Psoas muscle (tissue), 7 donors: ENCODE measurements at regions not wholly inside any gene's neighbourhood (a gene's known extent, or its start where the extent isn't known, plus 50 kb on each side); places are given as distances from the start of the nearest gene placed in this dataset.

Experiments
- ATAC-seq, 4 donors: fragments of 200-7000 bp; cut with Tn5 transposase; one replicate each; pipeline ENCODE4 v1.9.1; 2020; ENCODE audit warnings: moderate library complexity in 3 of 4, mild to moderate bottlenecking in 2 of 4
- DNase-seq, 2 donors: peaks; one replicate each; pipeline ENCODE4 v3.0.0-alpha.2; 2020
- H3K27ac ChIP-seq: fragments of 200-600 bp; one replicate; pipeline ENCODE4 v1.8.0; 2022
- H3K27me3 ChIP-seq, 3 donors: fragments of 200-600 bp in 1 of 3; one replicate each; pipeline versions ENCODE4 v1.6.1 to v1.8.0; 2013 to 2022; ENCODE audit warnings: low read length in 2 of 3, mild to moderate bottlenecking in 2 of 3, moderate library complexity in 1 of 3; ENCODE audit not compliant: insufficient read depth in 3 of 3
- H3K36me3 ChIP-seq, 2 donors: fragments of 200-600 bp in 1 of 2; one replicate each; pipeline versions ENCODE4 v1.6.1 to v1.8.0; 2013 to 2022; ENCODE audit warnings: low read depth in 1 of 2, mild to moderate bottlenecking in 1 of 2, moderate library complexity in 1 of 2; ENCODE audit not compliant: insufficient read depth in 1 of 2
- H3K4me1 ChIP-seq: fragments of 200-600 bp; one replicate; pipeline ENCODE4 v1.8.0; 2022
- H3K4me3 ChIP-seq: fragments of 200-600 bp; one replicate; pipeline ENCODE4 v1.8.0; 2022; ENCODE audit warnings: mild to moderate bottlenecking
- H3K9me3 ChIP-seq: fragments of 200-600 bp; one replicate; pipeline ENCODE4 v1.8.0; 2022
- WGBS, 3 donors: extraction: QIAGEN DNeasy Blood & Tissue Kit; methylation state at CpG; one replicate each; pipeline versions ENCODE4 v1.1.6 to v1.1.7; 2013; 5-methylcytosine and 5-hydroxymethylcytosine counted together
- intact Hi-C, 2 donors: fragments of 100-400 bp; cut with DNase I; formaldehyde crosslinking; loops; one replicate each; pipeline versions ENCODE4 v1.11.0 to v1.14.2; 2022
- TF ChIP-seq, protein P1 (sequence below): fragments of 200-600 bp; IDR thresholded peaks from one replicate; pipeline ENCODE4 v1.8.0; 2022; ENCODE audit warnings: antibody characterized with exemption
- donor health status: healthy with polysubstance abuse.
- donor health status: DM: no; HTN: no; CAD: no; lungs with moderate emphysema.
- donor health status: Bipolar disorder and iron deficiency.
- donor health status: healthy.
- donor health status: DM: yes; HTN: yes; CAD: no.
- donor health status: DM: no; HTN: no; CAD: no.
- donor health status: DM: yes; HTN: yes; CAD: no.

DNA sequence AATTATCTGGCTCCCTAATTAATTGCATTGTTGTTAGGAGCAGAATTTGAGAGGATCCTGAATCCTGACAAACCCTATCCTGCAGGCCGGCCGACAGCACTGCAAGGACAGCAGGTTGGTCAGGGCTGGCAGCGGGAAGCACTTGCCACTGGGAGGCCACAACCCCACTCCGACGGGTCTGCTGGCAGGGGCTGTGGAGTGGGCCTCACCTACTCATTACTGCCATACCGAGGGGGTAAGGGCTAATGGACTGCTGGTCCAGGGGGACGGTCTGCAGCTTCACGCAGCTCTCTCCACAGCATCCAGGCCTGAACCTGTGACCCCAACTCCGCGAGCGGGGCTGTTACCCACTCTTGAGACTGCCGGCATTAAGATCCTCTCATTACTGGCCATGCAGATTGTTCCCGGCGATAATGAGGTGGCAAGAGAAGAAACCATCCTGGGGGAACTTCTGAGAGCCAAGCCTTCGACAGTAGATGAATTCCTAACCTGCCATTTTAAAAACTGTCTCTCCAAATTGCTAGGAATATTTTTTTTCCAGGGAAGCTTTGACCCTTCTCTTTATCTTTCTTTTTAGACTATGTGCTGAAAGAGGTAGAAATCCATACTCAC is 501.3 kb downstream of the OMA1 start:
- H3K27ac ChIP-seq, result no peak overlapping the region
- no peaks in the 10 kb centered on the region for H3K36me3 ChIP-seq
- H3K9me3 ChIP-seq, result no peaks in the 10 kb centered on the region
- no peak for DNase-seq
- H3K4me1 ChIP-seq, result no peaks in the 10 kb centered on the region
- TF ChIP-seq, protein P1, sequence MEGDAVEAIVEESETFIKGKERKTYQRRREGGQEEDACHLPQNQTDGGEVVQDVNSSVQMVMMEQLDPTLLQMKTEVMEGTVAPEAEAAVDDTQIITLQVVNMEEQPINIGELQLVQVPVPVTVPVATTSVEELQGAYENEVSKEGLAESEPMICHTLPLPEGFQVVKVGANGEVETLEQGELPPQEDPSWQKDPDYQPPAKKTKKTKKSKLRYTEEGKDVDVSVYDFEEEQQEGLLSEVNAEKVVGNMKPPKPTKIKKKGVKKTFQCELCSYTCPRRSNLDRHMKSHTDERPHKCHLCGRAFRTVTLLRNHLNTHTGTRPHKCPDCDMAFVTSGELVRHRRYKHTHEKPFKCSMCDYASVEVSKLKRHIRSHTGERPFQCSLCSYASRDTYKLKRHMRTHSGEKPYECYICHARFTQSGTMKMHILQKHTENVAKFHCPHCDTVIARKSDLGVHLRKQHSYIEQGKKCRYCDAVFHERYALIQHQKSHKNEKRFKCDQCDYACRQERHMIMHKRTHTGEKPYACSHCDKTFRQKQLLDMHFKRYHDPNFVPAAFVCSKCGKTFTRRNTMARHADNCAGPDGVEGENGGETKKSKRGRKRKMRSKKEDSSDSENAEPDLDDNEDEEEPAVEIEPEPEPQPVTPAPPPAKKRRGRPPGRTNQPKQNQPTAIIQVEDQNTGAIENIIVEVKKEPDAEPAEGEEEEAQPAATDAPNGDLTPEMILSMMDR, result no peak
- no peaks in the 10 kb centered on the region for H3K27me3 ChIP-seq
- intact Hi-C loops, result loop anchor here (5.0 to 10.0 kb wide), 4 partner anchors 620 to 1213 kb away; partner anchors contain the start of gene DAB1 (in 2 of the 2)
- no peak overlapping the region for H3K4me3 ChIP-seq
- no peak for ATAC-seq
- 78 to 87% (median 86%) methylated on average over 15 of the region's 15 CpGs for WGBS, 3 donors

- Histone ChIP-seq H3K4me1 (no peaks in the 10 kb centered on the region), H3K36me3 (no peaks in the 10 kb centered on the region), H3K9me3 (no peaks in the 10 kb centered on the region), H3K27ac (no peak overlapping the region), H3K4me3 (no peak overlapping the region), H3K27me3 (no peaks in the 10 kb centered on the region)
- WGBS, 3 donors, result 53 to 67% (median 64%) methylated on average over 2 of the region's 2 CpGs
- TF ChIP-seq, protein P1, result no peak
- intact Hi-C loops, result loop anchor here in 1 of 2 donors (10.0 kb wide), 2 partner anchors 617 to 1207 kb away; partner anchors contain the start of gene DAB1
- no peak for DNase-seq
- no peak for ATAC-seq
These were observed 504.9 kb downstream of the OMA1 start for GRCh38 chr1:58041621-58042020.

- intact Hi-C loops, result no loop called here
These were observed 508.0 kb downstream of the OMA1 start for GRCh38 chr1:58038574-58038973.

GRCh38 chr1:58035523-58035922 is 511.0 kb downstream of the OMA1 start:
- intact Hi-C loops, result no loop called here
- Histone ChIP-seq H3K27me3 (no peaks in the 10 kb centered on the region), H3K36me3 (no peaks in the 10 kb centered on the region), H3K4me3 (no peak overlapping the region), H3K9me3 (no peaks in the 10 kb centered on the region), H3K4me1 (no peaks in the 10 kb centered on the region), H3K27ac (no peak overlapping the region)
- DNase-seq, result no peak
- no peak for ATAC-seq
- TF ChIP-seq, protein P1, result no peak
- WGBS, 3 donors, result 62 to 73% (median 71%) methylated on average over 2 of the region's 2 CpGs

More at GRCh38 chr1:58038574-58038973, 508.0 kb downstream of the OMA1 start:
- WGBS, 3 donors, result 95% methylated on average over 3 of the region's 3 CpGs
- ATAC-seq (no peak), DNase-seq (no peak)
- no peaks in the 10 kb centered on the region for H3K27me3 ChIP-seq
- no peaks in the 10 kb centered on the region for H3K9me3 ChIP-seq
- H3K4me3 ChIP-seq, result no peak overlapping the region
- no peak overlapping the region for H3K27ac ChIP-seq
- TF ChIP-seq, protein P1, result no peak
- no peaks in the 10 kb centered on the region for H3K4me1 ChIP-seq
- H3K36me3 ChIP-seq, result no peaks in the 10 kb centered on the region

DNA sequence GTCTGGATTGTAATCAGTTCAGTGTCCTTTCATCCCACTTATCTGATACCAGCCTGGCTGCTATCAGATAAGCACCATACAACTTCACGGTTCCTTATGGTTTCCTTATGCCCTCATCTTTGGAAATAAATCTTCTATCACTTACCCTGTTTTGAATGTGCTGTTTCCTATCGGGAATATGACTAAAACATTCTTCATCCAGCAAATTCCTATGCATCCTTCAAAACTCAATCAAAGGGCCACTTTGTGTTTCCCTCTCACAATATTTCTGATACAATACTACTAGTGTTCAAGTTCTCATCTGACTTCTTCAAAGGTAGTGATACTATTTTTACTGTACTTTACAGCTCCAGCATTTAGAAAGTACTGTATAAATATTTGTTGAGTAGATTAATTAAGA is 513.2 kb downstream of the OMA1 start:
- no peaks in the 10 kb centered on the region for H3K27me3 ChIP-seq
- WGBS, 3 donors, result 30 to 55% (median 37%) methylated on average over 2 of the region's 2 CpGs

More for the DNA sequence above, 513.2 kb downstream of the OMA1 start:
- Histone ChIP-seq H3K4me3 (no peak overlapping the region), H3K4me1 (no peaks in the 10 kb centered on the region), H3K36me3 (no peaks in the 10 kb centered on the region), H3K27ac (no peak overlapping the region), H3K9me3 (no peaks in the 10 kb centered on the region)
- ATAC-seq, result no peak
- no peak for DNase-seq
- TF ChIP-seq, protein P1, result no peak
- intact Hi-C loops, result no loop called here
